ENCODE measurements at regions not wholly inside any gene's neighbourhood (a gene's known extent, or its start where the extent isn't known, plus 50 kb on each side); places are given as distances from the start of the nearest gene placed in this dataset.

DNA sequence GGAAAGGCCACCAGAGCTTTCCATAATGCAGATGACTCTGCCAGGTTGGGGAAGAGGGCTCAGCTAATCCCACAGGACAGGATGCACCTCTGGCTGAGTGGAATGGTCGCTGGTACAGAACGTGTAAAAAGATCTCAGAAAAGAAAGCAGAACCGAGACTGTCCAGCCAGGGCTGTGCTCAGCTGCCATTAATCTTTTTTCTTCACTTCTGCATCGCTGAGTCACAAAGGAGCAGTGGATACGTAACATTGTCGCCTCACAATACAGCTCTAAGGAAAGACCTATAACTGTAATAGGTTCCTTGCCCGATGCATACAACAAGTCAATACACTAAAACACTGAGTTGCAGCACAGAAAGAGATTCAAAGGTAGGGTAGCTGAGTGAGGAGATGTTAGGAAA lies 354.2 kb downstream of the EN1 start:
- TF ChIP-seq POLR2A (IDR thresholded peaks at IDR 0.05) = no peak
- TF ChIP-seq, protein P1, sequence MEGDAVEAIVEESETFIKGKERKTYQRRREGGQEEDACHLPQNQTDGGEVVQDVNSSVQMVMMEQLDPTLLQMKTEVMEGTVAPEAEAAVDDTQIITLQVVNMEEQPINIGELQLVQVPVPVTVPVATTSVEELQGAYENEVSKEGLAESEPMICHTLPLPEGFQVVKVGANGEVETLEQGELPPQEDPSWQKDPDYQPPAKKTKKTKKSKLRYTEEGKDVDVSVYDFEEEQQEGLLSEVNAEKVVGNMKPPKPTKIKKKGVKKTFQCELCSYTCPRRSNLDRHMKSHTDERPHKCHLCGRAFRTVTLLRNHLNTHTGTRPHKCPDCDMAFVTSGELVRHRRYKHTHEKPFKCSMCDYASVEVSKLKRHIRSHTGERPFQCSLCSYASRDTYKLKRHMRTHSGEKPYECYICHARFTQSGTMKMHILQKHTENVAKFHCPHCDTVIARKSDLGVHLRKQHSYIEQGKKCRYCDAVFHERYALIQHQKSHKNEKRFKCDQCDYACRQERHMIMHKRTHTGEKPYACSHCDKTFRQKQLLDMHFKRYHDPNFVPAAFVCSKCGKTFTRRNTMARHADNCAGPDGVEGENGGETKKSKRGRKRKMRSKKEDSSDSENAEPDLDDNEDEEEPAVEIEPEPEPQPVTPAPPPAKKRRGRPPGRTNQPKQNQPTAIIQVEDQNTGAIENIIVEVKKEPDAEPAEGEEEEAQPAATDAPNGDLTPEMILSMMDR (IDR thresholded peaks at IDR 0.05) = no peak

Measured in ovary (tissue), 3 donors.